Ishikawa (cell line): ENCODE measurements at regions not wholly inside any gene's neighbourhood (a gene's known extent, or its start where the extent isn't known, plus 50 kb on each side); places are given as distances from the start of the nearest gene placed in this dataset.

Experiments used
- CEBPB ChIP-seq: IDR thresholded peaks from 2 replicates; pipeline ENCODE4 v1.6.1; 2012
- CREB1 ChIP-seq: IDR thresholded peaks from 2 replicates; pipeline ENCODE4 v1.6.1; 2012; ENCODE audit warnings: low read depth
- EGR1 ChIP-seq: IDR thresholded peaks from 2 replicates; pipeline ENCODE4 v1.6.1; 2012
- EP300 ChIP-seq: IDR thresholded peaks from 2 replicates; pipeline ENCODE4 v1.6.1; 2012; ENCODE audit warnings: borderline replicate concordance
- FOXM1 ChIP-seq: IDR thresholded peaks from 2 replicates; pipeline ENCODE4 v1.6.1; 2012; ENCODE audit warnings: low read depth, borderline replicate concordance
- NFIC ChIP-seq: IDR thresholded peaks from 2 replicates; pipeline ENCODE4 v1.6.1; 2012
- RAD21 ChIP-seq: IDR thresholded peaks from 2 replicates; pipeline ENCODE4 v1.6.1; 2012; ENCODE audit warnings: low read depth
- TAF1 ChIP-seq: IDR thresholded peaks from 2 replicates; pipeline ENCODE4 v1.6.1; 2012; ENCODE audit warnings: low read depth, mild to moderate bottlenecking
- TCF12 ChIP-seq: IDR thresholded peaks from 2 replicates; pipeline ENCODE4 v1.6.1; 2012; ENCODE audit warnings: low read depth
- YY1 ChIP-seq: IDR thresholded peaks from 2 replicates; pipeline ENCODE4 v1.6.1; 2012; ENCODE audit warnings: low read depth
- ZBTB7A ChIP-seq: IDR thresholded peaks from 2 replicates; pipeline ENCODE4 v1.6.1; 2012; ENCODE audit warnings: low read depth
- TF ChIP-seq, protein P1 (sequence below): IDR thresholded peaks from 2 replicates; pipeline ENCODE4 v1.6.1; 2012; ENCODE audit warnings: low read depth, mild to moderate bottlenecking
- TF ChIP-seq, protein P2 (sequence below): IDR thresholded peaks from 2 replicates; pipeline ENCODE4 v1.6.1; 2012
- TF ChIP-seq, protein P3 (sequence below): IDR thresholded peaks from 2 replicates; pipeline ENCODE4 v1.6.1; 2012

DNA sequence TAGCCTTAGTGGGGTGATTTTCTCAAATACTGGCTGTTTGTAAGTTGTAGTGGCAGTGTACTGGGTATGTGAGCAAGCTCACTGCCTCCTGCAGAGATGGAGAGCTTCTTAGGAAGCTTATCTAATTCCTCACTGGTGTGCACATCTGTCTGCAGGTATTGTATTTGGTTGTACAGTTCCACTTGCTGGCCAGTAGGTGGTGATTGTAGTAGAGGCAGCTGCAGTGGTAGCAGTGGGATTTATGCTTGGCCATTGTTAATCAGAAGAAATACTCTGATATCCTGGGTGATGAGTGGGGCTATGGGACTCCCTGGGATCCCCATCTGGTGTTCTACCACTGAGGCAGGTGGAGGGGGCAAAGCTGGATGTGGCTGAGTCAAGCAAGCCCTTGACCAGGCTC is 276.1 kb upstream of the SPAG17 start:
- TF ChIP-seq EP300 (no peak), FOXM1 (no peak), CEBPB (no peak), CREB1 (no peak), YY1 (no peak), ZBTB7A (no peak), RAD21 (0 out of 2 replicates have a peak, but pooled peaks have one; percentile 27), TCF12 (no peak), EGR1 (no peak), TAF1 (no peak), NFIC (no peak)
- TF ChIP-seq, protein P1, sequence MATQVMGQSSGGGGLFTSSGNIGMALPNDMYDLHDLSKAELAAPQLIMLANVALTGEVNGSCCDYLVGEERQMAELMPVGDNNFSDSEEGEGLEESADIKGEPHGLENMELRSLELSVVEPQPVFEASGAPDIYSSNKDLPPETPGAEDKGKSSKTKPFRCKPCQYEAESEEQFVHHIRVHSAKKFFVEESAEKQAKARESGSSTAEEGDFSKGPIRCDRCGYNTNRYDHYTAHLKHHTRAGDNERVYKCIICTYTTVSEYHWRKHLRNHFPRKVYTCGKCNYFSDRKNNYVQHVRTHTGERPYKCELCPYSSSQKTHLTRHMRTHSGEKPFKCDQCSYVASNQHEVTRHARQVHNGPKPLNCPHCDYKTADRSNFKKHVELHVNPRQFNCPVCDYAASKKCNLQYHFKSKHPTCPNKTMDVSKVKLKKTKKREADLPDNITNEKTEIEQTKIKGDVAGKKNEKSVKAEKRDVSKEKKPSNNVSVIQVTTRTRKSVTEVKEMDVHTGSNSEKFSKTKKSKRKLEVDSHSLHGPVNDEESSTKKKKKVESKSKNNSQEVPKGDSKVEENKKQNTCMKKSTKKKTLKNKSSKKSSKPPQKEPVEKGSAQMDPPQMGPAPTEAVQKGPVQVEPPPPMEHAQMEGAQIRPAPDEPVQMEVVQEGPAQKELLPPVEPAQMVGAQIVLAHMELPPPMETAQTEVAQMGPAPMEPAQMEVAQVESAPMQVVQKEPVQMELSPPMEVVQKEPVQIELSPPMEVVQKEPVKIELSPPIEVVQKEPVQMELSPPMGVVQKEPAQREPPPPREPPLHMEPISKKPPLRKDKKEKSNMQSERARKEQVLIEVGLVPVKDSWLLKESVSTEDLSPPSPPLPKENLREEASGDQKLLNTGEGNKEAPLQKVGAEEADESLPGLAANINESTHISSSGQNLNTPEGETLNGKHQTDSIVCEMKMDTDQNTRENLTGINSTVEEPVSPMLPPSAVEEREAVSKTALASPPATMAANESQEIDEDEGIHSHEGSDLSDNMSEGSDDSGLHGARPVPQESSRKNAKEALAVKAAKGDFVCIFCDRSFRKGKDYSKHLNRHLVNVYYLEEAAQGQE, result no peak
- TF ChIP-seq, protein P2, sequence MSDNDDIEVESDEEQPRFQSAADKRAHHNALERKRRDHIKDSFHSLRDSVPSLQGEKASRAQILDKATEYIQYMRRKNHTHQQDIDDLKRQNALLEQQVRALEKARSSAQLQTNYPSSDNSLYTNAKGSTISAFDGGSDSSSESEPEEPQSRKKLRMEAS, result no peak
- TF ChIP-seq, protein P3, sequence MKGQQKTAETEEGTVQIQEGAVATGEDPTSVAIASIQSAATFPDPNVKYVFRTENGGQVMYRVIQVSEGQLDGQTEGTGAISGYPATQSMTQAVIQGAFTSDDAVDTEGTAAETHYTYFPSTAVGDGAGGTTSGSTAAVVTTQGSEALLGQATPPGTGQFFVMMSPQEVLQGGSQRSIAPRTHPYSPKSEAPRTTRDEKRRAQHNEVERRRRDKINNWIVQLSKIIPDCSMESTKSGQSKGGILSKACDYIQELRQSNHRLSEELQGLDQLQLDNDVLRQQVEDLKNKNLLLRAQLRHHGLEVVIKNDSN, result no peak
